SK-N-SH (cell line): ENCODE measurements at regions not wholly inside any gene's neighbourhood (a gene's known extent, or its start where the extent isn't known, plus 50 kb on each side); places are given as distances from the start of the nearest gene placed in this dataset.

Experiments
- CHD2 ChIP-seq: fragments of 150-350 bp; IDR thresholded peaks from 2 replicates; pipeline ENCODE4 v1.6.1; 2018; ENCODE audit warnings: low read length; ENCODE audit not compliant: partially characterized antibody
- EP300 ChIP-seq, 2 experiments: IDR thresholded peaks; 2 replicates each; pipeline versions ENCODE4 v1.4.0 to v1.6.1; 2012; ENCODE audit warnings: borderline replicate concordance in 1 of 2, low read depth in 1 of 2, low read length in 1 of 2
- EZH2phosphoT487 ChIP-seq: fragments of 200-600 bp; sonication (generic); IDR thresholded peaks from 2 replicates; pipeline ENCODE4 v1.6.1; 2017; ENCODE audit warnings: low read depth, mixed run types, mild to moderate bottlenecking, antibody characterized with exemption, moderate library complexity, borderline replicate concordance
- FOSL2 ChIP-seq: IDR thresholded peaks from 2 replicates; pipeline ENCODE4 v1.4.0; 2012; ENCODE audit warnings: low read depth, mild to moderate bottlenecking, moderate library complexity, borderline replicate concordance
- FOXJ3 ChIP-seq: sonication (generic); formaldehyde crosslinking; IDR thresholded peaks from 2 replicates; pipeline ENCODE4 v1.5.1; 2020; ENCODE audit warnings: mild to moderate bottlenecking, missing genetic modification reagents
- NFIC ChIP-seq: IDR thresholded peaks from 2 replicates; pipeline ENCODE4 v1.4.0; 2012; ENCODE audit warnings: borderline replicate concordance
- RXRA ChIP-seq: IDR thresholded peaks from 2 replicates; pipeline ENCODE4 v1.4.0; 2012; ENCODE audit warnings: low read depth, mild to moderate bottlenecking, borderline replicate concordance
- SMC3 ChIP-seq: IDR thresholded peaks from 2 replicates; pipeline ENCODE4 v1.6.1; 2012; ENCODE audit warnings: low read depth, low read length, improper control_type of control experiment
- TF ChIP-seq, protein P1 (sequence below): fragments of 200-600 bp; sonication (generic); IDR thresholded peaks from 2 replicates; pipeline ENCODE4 v1.6.1; 2017; ENCODE audit warnings: antibody characterized with exemption, mild to moderate bottlenecking, moderate library complexity

DNA sequence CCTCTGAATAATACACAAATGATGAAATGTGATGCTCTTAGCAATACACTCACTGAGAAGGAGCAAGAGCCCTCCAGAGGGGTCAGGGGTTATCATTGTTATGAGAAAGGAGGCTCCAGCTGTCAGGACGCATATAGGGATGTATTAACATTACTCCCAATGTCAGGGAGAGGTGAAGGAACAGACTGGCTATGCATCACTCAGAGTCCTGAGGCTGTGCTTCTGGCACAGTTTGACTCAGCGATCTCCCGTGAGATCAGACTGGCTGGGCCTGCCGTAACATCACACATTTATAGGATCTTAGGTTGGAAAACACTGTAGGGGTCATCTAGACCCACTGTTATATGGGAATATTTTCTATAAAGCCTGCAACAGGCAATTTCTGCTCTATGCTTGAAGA is 226.5 kb upstream of the GLRA1 start:
- TF ChIP-seq EZH2phosphoT487 = no peak
- TF ChIP-seq SMC3 = no peak
- TF ChIP-seq, protein P1, sequence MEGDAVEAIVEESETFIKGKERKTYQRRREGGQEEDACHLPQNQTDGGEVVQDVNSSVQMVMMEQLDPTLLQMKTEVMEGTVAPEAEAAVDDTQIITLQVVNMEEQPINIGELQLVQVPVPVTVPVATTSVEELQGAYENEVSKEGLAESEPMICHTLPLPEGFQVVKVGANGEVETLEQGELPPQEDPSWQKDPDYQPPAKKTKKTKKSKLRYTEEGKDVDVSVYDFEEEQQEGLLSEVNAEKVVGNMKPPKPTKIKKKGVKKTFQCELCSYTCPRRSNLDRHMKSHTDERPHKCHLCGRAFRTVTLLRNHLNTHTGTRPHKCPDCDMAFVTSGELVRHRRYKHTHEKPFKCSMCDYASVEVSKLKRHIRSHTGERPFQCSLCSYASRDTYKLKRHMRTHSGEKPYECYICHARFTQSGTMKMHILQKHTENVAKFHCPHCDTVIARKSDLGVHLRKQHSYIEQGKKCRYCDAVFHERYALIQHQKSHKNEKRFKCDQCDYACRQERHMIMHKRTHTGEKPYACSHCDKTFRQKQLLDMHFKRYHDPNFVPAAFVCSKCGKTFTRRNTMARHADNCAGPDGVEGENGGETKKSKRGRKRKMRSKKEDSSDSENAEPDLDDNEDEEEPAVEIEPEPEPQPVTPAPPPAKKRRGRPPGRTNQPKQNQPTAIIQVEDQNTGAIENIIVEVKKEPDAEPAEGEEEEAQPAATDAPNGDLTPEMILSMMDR = no peak
- TF ChIP-seq NFIC = no peak
- TF ChIP-seq RXRA = no peak
- TF ChIP-seq FOSL2 = no peak
- TF ChIP-seq FOXJ3 (CRISPR knock-in tag) = no peak
- TF ChIP-seq CHD2 = no peak
- no peak for TF ChIP-seq EP300 (IDR thresholded peaks at IDR 0.05; ENCODE audit: borderline replicate concordance in 1 of 2, low read depth in 1 of 2, low read length in 1 of 2)
